DND-41 (cell line): ENCODE measurements at regions not wholly inside any gene's neighbourhood (a gene's known extent, or its start where the extent isn't known, plus 50 kb on each side); places are given as distances from the start of the nearest gene placed in this dataset.

Source experiments
- ATAC-seq: fragments of 200-7000 bp; cut with Tn5 transposase; 3 replicates; pipeline ENCODE4 v1.9.1; 2021; ENCODE audit warnings: low read depth; ENCODE audit not compliant: insufficient read depth
- DNase-seq: peaks from one replicate; pipeline ENCODE4 v3.0.0-alpha.2; 2020
- H2AFZ ChIP-seq: 2 replicates; pipeline ENCODE4 v1.6.0; 2012; ENCODE audit warnings: low read depth, low read length
- H3K27ac ChIP-seq: 2 replicates; pipeline ENCODE4 v1.5.1; 2012; ENCODE audit warnings: low read length, inconsistent platforms
- H3K27me3 ChIP-seq: fragments of 200-600 bp; sonication (generic); 2 replicates; pipeline ENCODE4 v1.6.0; 2012; ENCODE audit warnings: low read length, mild to moderate bottlenecking, inconsistent platforms; ENCODE audit not compliant: insufficient read depth, poor library complexity
- H3K36me3 ChIP-seq: 2 replicates; pipeline ENCODE4 v1.5.1; 2012; ENCODE audit warnings: low read length, inconsistent platforms; ENCODE audit not compliant: insufficient read depth
- H3K4me1 ChIP-seq: 2 replicates; pipeline ENCODE4 v1.5.1; 2012; ENCODE audit warnings: mild to moderate bottlenecking, low read length; ENCODE audit not compliant: insufficient read depth
- H3K4me2 ChIP-seq: 2 replicates; pipeline ENCODE4 v1.6.0; 2012; ENCODE audit warnings: mild to moderate bottlenecking, moderate library complexity, low read length, inconsistent platforms; ENCODE audit not compliant: insufficient read depth
- H3K4me3 ChIP-seq, 2 experiments: fragments of 200-600 bp in 1 of 2; shearing (Covaris generic) in 1 of 2; 2 replicates each; pipeline ENCODE4 v1.5.1; 2012 to 2016; ENCODE audit warnings: inconsistent platforms in 2 of 2, low read length in 2 of 2, mild to moderate bottlenecking in 2 of 2, low read depth in 1 of 2, moderate library complexity in 1 of 2
- H3K79me2 ChIP-seq: 2 replicates; pipeline ENCODE4 v1.6.0; 2012; ENCODE audit warnings: low read length, inconsistent platforms; ENCODE audit not compliant: insufficient read depth
- H3K9ac ChIP-seq: 2 replicates; pipeline ENCODE4 v1.6.0; 2012; ENCODE audit warnings: low read depth, mild to moderate bottlenecking, inconsistent platforms, low read length, moderate library complexity
- H3K9me3 ChIP-seq: 2 replicates; pipeline ENCODE4 v1.5.1; 2012; ENCODE audit warnings: low read length, moderate library complexity, mild to moderate bottlenecking, inconsistent platforms; ENCODE audit not compliant: insufficient read depth, severe bottlenecking
- H4K20me1 ChIP-seq: 2 replicates; pipeline ENCODE4 v1.6.0; 2012; ENCODE audit warnings: low read length; ENCODE audit not compliant: insufficient read depth
- EZH2 ChIP-seq: IDR thresholded peaks from 3 replicates; pipeline ENCODE4 v1.6.1; 2012; ENCODE audit warnings: borderline replicate concordance, low read depth, mild to moderate bottlenecking, moderate library complexity, low read length, inconsistent platforms; ENCODE audit not compliant: severe bottlenecking
- TF ChIP-seq, protein P1 (sequence below): IDR thresholded peaks from 2 replicates; pipeline ENCODE4 v1.5.1; 2012; ENCODE audit warnings: borderline replicate concordance, low read length, moderate library complexity, mild to moderate bottlenecking; ENCODE audit not compliant: poor library complexity, severe bottlenecking; ENCODE audit errors: extremely low read depth

DNA sequence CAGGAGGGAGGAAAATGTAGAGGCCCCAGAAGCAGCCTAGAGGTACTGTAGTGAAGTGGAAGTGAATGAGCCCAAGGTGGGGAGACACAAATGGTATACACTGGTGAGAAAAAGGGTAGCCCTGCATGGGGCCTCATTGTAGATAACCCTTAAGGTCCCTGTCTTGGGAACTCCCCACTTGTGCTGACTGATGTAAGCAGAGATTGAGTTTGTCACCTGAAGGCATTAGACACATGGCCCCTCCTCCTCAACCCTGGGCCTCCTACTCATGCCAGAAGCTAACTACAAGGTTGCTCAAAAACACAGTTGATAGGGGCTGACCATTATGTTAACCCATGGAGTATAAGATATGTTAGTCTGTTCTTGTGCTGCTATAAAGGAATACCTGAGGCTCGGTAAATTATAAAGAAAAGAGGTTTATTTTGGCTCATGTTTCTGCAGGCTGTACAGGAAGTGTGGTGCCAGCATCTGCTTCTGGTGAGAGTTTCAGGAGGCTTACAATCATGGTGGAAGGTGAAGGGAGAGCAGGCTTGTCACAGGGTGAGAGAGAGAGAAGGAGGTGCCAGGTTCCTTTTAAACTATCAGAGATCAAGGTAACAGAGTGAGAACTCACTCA lies 84.6 kb upstream of the RNU6-1 start:
- no peaks in the 10 kb centered on the region for H3K79me2 ChIP-seq
- H3K4me3 ChIP-seq, result no peak overlapping the region
- no peaks in the 10 kb centered on the region for H3K36me3 ChIP-seq
- TF ChIP-seq EZH2, result no peak
- TF ChIP-seq, protein P1, sequence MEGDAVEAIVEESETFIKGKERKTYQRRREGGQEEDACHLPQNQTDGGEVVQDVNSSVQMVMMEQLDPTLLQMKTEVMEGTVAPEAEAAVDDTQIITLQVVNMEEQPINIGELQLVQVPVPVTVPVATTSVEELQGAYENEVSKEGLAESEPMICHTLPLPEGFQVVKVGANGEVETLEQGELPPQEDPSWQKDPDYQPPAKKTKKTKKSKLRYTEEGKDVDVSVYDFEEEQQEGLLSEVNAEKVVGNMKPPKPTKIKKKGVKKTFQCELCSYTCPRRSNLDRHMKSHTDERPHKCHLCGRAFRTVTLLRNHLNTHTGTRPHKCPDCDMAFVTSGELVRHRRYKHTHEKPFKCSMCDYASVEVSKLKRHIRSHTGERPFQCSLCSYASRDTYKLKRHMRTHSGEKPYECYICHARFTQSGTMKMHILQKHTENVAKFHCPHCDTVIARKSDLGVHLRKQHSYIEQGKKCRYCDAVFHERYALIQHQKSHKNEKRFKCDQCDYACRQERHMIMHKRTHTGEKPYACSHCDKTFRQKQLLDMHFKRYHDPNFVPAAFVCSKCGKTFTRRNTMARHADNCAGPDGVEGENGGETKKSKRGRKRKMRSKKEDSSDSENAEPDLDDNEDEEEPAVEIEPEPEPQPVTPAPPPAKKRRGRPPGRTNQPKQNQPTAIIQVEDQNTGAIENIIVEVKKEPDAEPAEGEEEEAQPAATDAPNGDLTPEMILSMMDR, result no peak
- H3K4me2 ChIP-seq, result no peak overlapping the region
- no peaks in the 10 kb centered on the region for H3K9me3 ChIP-seq
- H3K4me1 ChIP-seq, result no peaks in the 10 kb centered on the region
- no peak overlapping the region for H3K27ac ChIP-seq
- no peak overlapping the region for H2AFZ ChIP-seq
- no peak for ATAC-seq
- no peaks in the 10 kb centered on the region for H3K27me3 ChIP-seq
- H3K9ac ChIP-seq, result no peak overlapping the region
- no peaks in the 10 kb centered on the region for H4K20me1 ChIP-seq
- DNase-seq, result no peak

DNA sequence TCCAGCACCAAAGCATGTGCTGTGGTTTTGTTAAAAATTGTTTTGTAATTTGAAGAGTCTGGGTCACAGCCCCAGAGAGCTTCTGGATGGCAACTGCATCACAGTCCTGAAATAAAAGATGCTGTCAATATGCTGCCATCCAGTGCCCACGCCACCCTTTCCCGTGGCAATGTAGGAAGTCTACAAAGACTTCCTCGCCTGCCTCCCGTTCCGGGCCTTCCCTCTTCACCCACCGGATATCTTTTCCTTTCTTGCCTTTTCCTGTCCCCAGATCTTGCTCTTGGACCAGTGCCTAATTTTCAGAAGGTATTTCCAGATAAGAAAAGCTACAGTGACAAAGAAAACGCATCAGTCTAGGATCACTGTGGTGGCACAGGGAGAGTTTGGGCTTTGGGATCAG lies 85.3 kb upstream of the RNU6-1 start:
- H2AFZ ChIP-seq, result no peak overlapping the region
- H3K4me1 ChIP-seq, result no peaks in the 10 kb centered on the region
- TF ChIP-seq, protein P1, result no peak
- TF ChIP-seq EZH2, result no peak
- H3K36me3 ChIP-seq, result no peaks in the 10 kb centered on the region
- no peak overlapping the region for H3K27ac ChIP-seq
- no peaks in the 10 kb centered on the region for H3K27me3 ChIP-seq
- no peak overlapping the region for H3K4me2 ChIP-seq
- DNase-seq (no peak), ATAC-seq (no peak)
- H3K79me2 ChIP-seq, result no peaks in the 10 kb centered on the region
- no peaks in the 10 kb centered on the region for H3K9me3 ChIP-seq
- H4K20me1 ChIP-seq, result no peaks in the 10 kb centered on the region
- H3K4me3 ChIP-seq, result no peak overlapping the region
- H3K9ac ChIP-seq, result no peak overlapping the region

DNA sequence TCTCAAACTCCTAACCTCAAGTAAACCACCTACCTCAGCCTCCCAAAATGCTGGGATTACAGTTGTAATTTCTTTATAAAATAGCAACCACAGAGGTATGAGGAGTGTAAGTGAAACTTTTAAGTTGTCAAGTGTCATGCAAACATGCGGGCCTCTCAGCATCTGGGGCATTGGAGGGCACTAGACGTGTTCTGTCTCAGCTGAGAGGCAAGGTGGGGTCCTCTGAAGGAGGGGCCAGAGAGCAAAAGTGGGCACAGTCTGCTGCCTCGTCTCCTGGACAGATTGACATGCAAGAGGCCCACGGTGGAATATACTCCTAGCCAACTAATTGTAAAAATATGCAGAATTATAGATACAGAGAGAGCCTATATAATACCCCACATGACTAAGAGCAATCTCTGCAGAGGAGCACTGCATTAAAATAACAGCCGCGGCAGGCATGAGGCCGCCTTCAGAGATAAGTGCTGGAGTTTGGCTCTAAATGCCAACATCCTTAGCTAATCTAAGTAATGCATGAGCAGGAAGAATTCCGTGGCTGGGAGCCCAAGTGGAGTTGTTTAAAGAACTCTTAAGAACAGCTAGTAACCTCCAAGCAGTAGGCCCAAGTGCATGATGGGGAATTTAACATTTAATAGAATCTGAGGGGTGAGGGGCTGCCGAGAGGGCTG lies 87.8 kb upstream of the RNU6-1 start:
- ATAC-seq (no peak), DNase-seq (no peak)
- no peak for TF ChIP-seq EZH2
- TF ChIP-seq, protein P1, result no peak

More for the DNA sequence above, 87.8 kb upstream of the RNU6-1 start:
- Histone ChIP-seq H3K27me3 (no peaks in the 10 kb centered on the region), H2AFZ (no peak overlapping the region), H3K4me2 (no peak overlapping the region), H3K9ac (no peak overlapping the region), H3K4me3 (no peak overlapping the region), H3K79me2 (no peaks in the 10 kb centered on the region), H3K9me3 (no peaks in the 10 kb centered on the region), H4K20me1 (no peaks in the 10 kb centered on the region), H3K36me3 (no peaks in the 10 kb centered on the region), H3K4me1 (no peaks in the 10 kb centered on the region), H3K27ac (no peak overlapping the region)
